GM23338 (cell line): ENCODE measurements at regions not wholly inside any gene's neighbourhood (a gene's known extent, or its start where the extent isn't known, plus 50 kb on each side); places are given as distances from the start of the nearest gene placed in this dataset.

Experiments
- ATAC-seq: fragments of 200-7000 bp; cut with Tn5 transposase; 3 replicates; pipeline ENCODE4 v1.9.1; 2020
- DNase-seq: peaks from one replicate; pipeline ENCODE4 v3.0.0-alpha.2; 2015; ENCODE audit warnings: low spot score
- H2AFZ ChIP-seq: fragments of 200-600 bp; sonication (generic); 2 replicates; pipeline ENCODE4 v1.8.0; 2016; ENCODE audit warnings: antibody characterized with exemption, mild to moderate bottlenecking, moderate library complexity
- H3F3A ChIP-seq: fragments of 200-600 bp; sonication (generic); replicated peaks from 2 replicates; pipeline ENCODE4 v1.8.0; 2017; ENCODE audit warnings: antibody characterized with exemption, mixed run types, low read depth
- H3K27ac ChIP-seq: fragments of 200-600 bp; sonication (generic); 2 replicates; pipeline ENCODE4 v1.6.1; 2016; ENCODE audit warnings: low read depth
- H3K27me3 ChIP-seq: fragments of 200-600 bp; sonication (generic); 2 replicates; pipeline ENCODE4 v1.8.0; 2016; ENCODE audit warnings: mild to moderate bottlenecking, mixed run types, moderate library complexity; ENCODE audit not compliant: insufficient read depth
- H3K36me3 ChIP-seq: fragments of 200-600 bp; sonication (generic); 2 replicates; pipeline ENCODE4 v1.8.0; 2016; ENCODE audit warnings: mild to moderate bottlenecking; ENCODE audit not compliant: insufficient read depth
- H3K4me1 ChIP-seq: fragments of 200-600 bp; sonication (generic); 2 replicates; pipeline ENCODE4 v1.8.0; 2016; ENCODE audit warnings: mild to moderate bottlenecking, moderate library complexity; ENCODE audit not compliant: insufficient read depth
- H3K4me2 ChIP-seq: fragments of 200-600 bp; sonication (generic); 2 replicates; pipeline ENCODE4 v1.7.1; 2017; ENCODE audit warnings: mixed run types
- H3K4me3 ChIP-seq: fragments of 200-600 bp; sonication (generic); 2 replicates; pipeline ENCODE4 v1.6.1; 2016; ENCODE audit warnings: mixed run types
- H3K79me2 ChIP-seq: fragments of 200-600 bp; sonication (generic); replicated peaks from 2 replicates; pipeline ENCODE4 v1.8.0; 2017; ENCODE audit warnings: mild to moderate bottlenecking; ENCODE audit not compliant: insufficient read depth
- H3K9me2 ChIP-seq: fragments of 200-600 bp; sonication (generic); 2 replicates; pipeline ENCODE4 v1.8.0; 2017; ENCODE audit not compliant: insufficient read depth
- H4K20me1 ChIP-seq: fragments of 200-600 bp; sonication (generic); replicated peaks from 2 replicates; pipeline ENCODE4 v1.8.0; 2017; ENCODE audit warnings: mild to moderate bottlenecking; ENCODE audit not compliant: insufficient read depth
- H3K27ac Mint-ChIP-seq: 2 replicates; pipeline ENCODE4 v1.8.0; 2020; ENCODE audit warnings: inconsistent platforms, mild to moderate bottlenecking, moderate library complexity, mixed read lengths
- H3K27me3 Mint-ChIP-seq: 3 replicates; pipeline ENCODE4 v1.8.0; 2022; ENCODE audit warnings: low read depth, mild to moderate bottlenecking, moderate library complexity, mixed read lengths, inconsistent platforms; ENCODE audit not compliant: insufficient read depth, poor library complexity
- H3K36me3 Mint-ChIP-seq: 3 replicates; pipeline ENCODE4 v1.8.0; 2021; ENCODE audit warnings: low read depth, mild to moderate bottlenecking, inconsistent platforms, moderate library complexity, mixed read lengths
- H3K4me1 Mint-ChIP-seq: 3 replicates; pipeline ENCODE4 v1.8.0; 2020; ENCODE audit warnings: mild to moderate bottlenecking, inconsistent platforms, mixed read lengths
- H3K4me3 Mint-ChIP-seq: 3 replicates; pipeline ENCODE4 v1.8.0; 2021; ENCODE audit warnings: moderate library complexity, mild to moderate bottlenecking, inconsistent platforms, mixed read lengths
- H3K9me3 Mint-ChIP-seq: 3 replicates; pipeline ENCODE4 v1.8.0; 2020; ENCODE audit warnings: moderate library complexity, mild to moderate bottlenecking, inconsistent platforms, mixed read lengths
- CREB1 ChIP-seq: fragments of 250-450 bp; sonication (Bioruptor Pico); IDR thresholded peaks from 2 replicates; pipeline ENCODE4 v1.5.0; 2020; ENCODE audit warnings: low read depth, mild to moderate bottlenecking, moderate library complexity
- CTCF ChIP-seq, 2 experiments: fragments of 200-600 bp in 1 of 2; sonication (generic) in 1 of 2; conservative IDR thresholded peaks; 2 replicates each; pipeline versions ENCODE4 v1.5.1 to v1.6.1; 2016 to 2017; ENCODE audit warnings: antibody characterized with exemption in 2 of 2, low read depth in 2 of 2, mild to moderate bottlenecking in 2 of 2, moderate library complexity in 1 of 2
- ETS1 ChIP-seq: IDR thresholded peaks from 2 replicates; pipeline ENCODE4 v1.6.1; 2016; ENCODE audit warnings: antibody characterized with exemption
- EZH2 ChIP-seq: fragments of 200-600 bp; sonication (generic); IDR thresholded peaks from one replicate; pipeline ENCODE4 v1.8.0; 2017; ENCODE audit warnings: antibody characterized with exemption, mild to moderate bottlenecking, low read depth; ENCODE audit not compliant: unreplicated experiment
- EZH2phosphoT487 ChIP-seq: fragments of 200-600 bp; sonication (generic); IDR thresholded peaks from one replicate; pipeline ENCODE4 v1.8.1; 2018; ENCODE audit warnings: antibody characterized with exemption; ENCODE audit not compliant: unreplicated experiment
- JUNB ChIP-seq: IDR thresholded peaks from one replicate; pipeline ENCODE4 v1.6.1; 2016; ENCODE audit warnings: antibody characterized with exemption; ENCODE audit not compliant: unreplicated experiment
- NANOG ChIP-seq: IDR thresholded peaks from 2 replicates; pipeline ENCODE4 v1.6.1; 2016; ENCODE audit warnings: antibody characterized with exemption, borderline replicate concordance
- POLR2AphosphoS5 ChIP-seq: IDR thresholded peaks from 2 replicates; pipeline ENCODE4 v1.6.1; 2016; ENCODE audit warnings: antibody characterized with exemption, low read depth
- REST ChIP-seq: IDR thresholded peaks from one replicate; pipeline ENCODE4 v1.6.1; 2018; ENCODE audit warnings: antibody characterized with exemption; ENCODE audit not compliant: unreplicated experiment
- STAT1 ChIP-seq: IDR thresholded peaks from one replicate; pipeline ENCODE4 v1.6.1; 2016; ENCODE audit warnings: antibody characterized with exemption; ENCODE audit not compliant: unreplicated experiment
- ZNF114 ChIP-seq: fragments of 250-450 bp; sonication (Bioruptor Pico); IDR thresholded peaks from 2 replicates; pipeline ENCODE4 v1.5.0; 2020; ENCODE audit warnings: mild to moderate bottlenecking, moderate library complexity
- ZNF331 ChIP-seq: fragments of 250-450 bp; sonication (Bioruptor Pico); IDR thresholded peaks from 2 replicates; pipeline ENCODE4 v1.5.0; 2020; ENCODE audit warnings: low read depth, mild to moderate bottlenecking, moderate library complexity
- ZNF462 ChIP-seq: fragments of 250-450 bp; sonication (Bioruptor Pico); IDR thresholded peaks from 2 replicates; pipeline ENCODE4 v1.5.0; 2020; ENCODE audit warnings: mild to moderate bottlenecking, moderate library complexity

GRCh38 chr2:167490455-167490854, 602.2 kb downstream of the XIRP2 start:
- no peak overlapping the region for H2AFZ ChIP-seq
- H3K4me2 ChIP-seq = no peak overlapping the region
- H3K9me3 Mint-ChIP-seq = no peaks in the 10 kb centered on the region
- no peaks in the 10 kb centered on the region for H3K36me3 ChIP-seq
- peaks cover 4% of the 10 kb centered on the region; the same call in 1 of the 2 replicates for H3K4me1 ChIP-seq
- no peak overlapping the region for H3K27ac ChIP-seq
- H3K79me2 ChIP-seq = peaks cover 38% of the 10 kb centered on the region
- H3K27me3 ChIP-seq = no peaks in the 10 kb centered on the region
- H3K9me2 ChIP-seq = no peaks in the 10 kb centered on the region
- no peaks in the 10 kb centered on the region for H3K27me3 Mint-ChIP-seq
- no peaks in the 10 kb centered on the region for H3F3A ChIP-seq
- H3K4me3 ChIP-seq = no peak overlapping the region
- no peak for TF ChIP-seq ZNF114 (CRISPR knock-in tag)
- TF ChIP-seq NANOG = no peak
- TF ChIP-seq EZH2phosphoT487 = no peak
- no peak for TF ChIP-seq STAT1
- TF ChIP-seq REST = no peak
- no peak for TF ChIP-seq CREB1 (CRISPR knock-in tag)
- no peak for TF ChIP-seq CTCF (conservative IDR thresholded peaks at IDR 0.05; ENCODE audit: low read depth in 2 of 2)
- TF ChIP-seq POLR2AphosphoS5 = no peak
- TF ChIP-seq EZH2 = no peak
- no peak for TF ChIP-seq ETS1
- TF ChIP-seq JUNB = no peak
- no peak for TF ChIP-seq ZNF462 (CRISPR knock-in tag)
- no peak for TF ChIP-seq ZNF331 (CRISPR knock-in tag)
- H3K36me3 Mint-ChIP-seq = peaks cover 12% of the 10 kb centered on the region; the same call in 1 of the 3 replicates
- no peak overlapping the region for H3K27ac Mint-ChIP-seq
- ATAC-seq (no peak), DNase-seq (no peak)
- no peak overlapping the region for H3K4me3 Mint-ChIP-seq
- H4K20me1 ChIP-seq = no peaks in the 10 kb centered on the region; the same call in none of the 2 replicates
- H3K4me1 Mint-ChIP-seq = peaks cover 15% of the 10 kb centered on the region
